ENCODE measurements at regions not wholly inside any gene's neighbourhood (a gene's known extent, or its start where the extent isn't known, plus 50 kb on each side); places are given as distances from the start of the nearest gene placed in this dataset.

DNA sequence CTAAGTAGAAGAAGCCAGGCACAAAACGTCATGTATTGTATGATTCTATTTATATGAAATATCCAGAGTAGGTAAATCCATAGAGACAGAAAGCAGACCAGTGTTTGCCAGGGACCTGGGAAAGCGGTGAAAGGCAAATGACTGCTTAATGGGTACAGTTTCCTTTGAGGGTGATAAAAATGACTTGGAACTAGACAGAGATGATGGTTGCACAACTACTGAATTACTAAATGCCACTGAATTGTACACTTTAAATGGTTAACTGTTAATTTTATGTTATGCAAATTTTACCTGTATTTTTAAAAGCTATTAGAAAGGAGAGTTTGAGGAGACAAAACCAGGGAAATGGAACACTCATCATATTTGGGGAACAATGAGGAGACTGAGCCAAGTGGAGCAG lies 61.8 kb upstream of the USP47 start:
- TF ChIP-seq TAF1 (IDR thresholded peaks at IDR 0.05; ENCODE audit: low read depth) (no peak), YY1 (IDR thresholded peaks at IDR 0.05; ENCODE audit: low read depth) (no peak), NFIC (IDR thresholded peaks at IDR 0.05) (no peak), EP300 (IDR thresholded peaks at IDR 0.05; ENCODE audit: borderline replicate concordance) (no peak), RAD21 (IDR thresholded peaks at IDR 0.05; ENCODE audit: low read depth) (no peak)
- TF ChIP-seq, protein P1, sequence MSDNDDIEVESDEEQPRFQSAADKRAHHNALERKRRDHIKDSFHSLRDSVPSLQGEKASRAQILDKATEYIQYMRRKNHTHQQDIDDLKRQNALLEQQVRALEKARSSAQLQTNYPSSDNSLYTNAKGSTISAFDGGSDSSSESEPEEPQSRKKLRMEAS (IDR thresholded peaks at IDR 0.05), result no peak

Measured in Ishikawa (cell line).